A673 (cell line): ENCODE measurements at regions not wholly inside any gene's neighbourhood (a gene's known extent, or its start where the extent isn't known, plus 50 kb on each side); places are given as distances from the start of the nearest gene placed in this dataset.

ENCODE experiments used
- CTCF ChIP-seq: fragments of 300-800, 200-600 bp; sonication (generic); conservative IDR thresholded peaks from 2 replicates; pipeline ENCODE4 v1.5.1; 2017; ENCODE audit warnings: low read depth, mild to moderate bottlenecking, antibody characterized with exemption, low read length, moderate library complexity, mixed read lengths
- EZH2 ChIP-seq: fragments of 200-600 bp; sonication (generic); IDR thresholded peaks from 2 replicates; pipeline ENCODE4 v1.6.1; 2017; ENCODE audit warnings: borderline replicate concordance, low read depth, mild to moderate bottlenecking, mixed read lengths, antibody characterized with exemption, low read length; ENCODE audit not compliant: poor library complexity, severe bottlenecking

GRCh38 chr7:22040923-22041595 lies 95.4 kb upstream of the CDCA7L start:
- no peak for TF ChIP-seq CTCF
- no peak for TF ChIP-seq EZH2
